SJSA1 (cell line): ENCODE measurements at regions not wholly inside any gene's neighbourhood (a gene's known extent, or its start where the extent isn't known, plus 50 kb on each side); places are given as distances from the start of the nearest gene placed in this dataset.

Experiments used
- DNase-seq, 2 experiments: peaks; one replicate each; pipeline ENCODE4 v3.0.0-alpha.2; 2015 to 2020; ENCODE audit warnings: low spot score in 2 of 2, low read depth in 1 of 2
- H3K27ac ChIP-seq: fragments of 250-450 bp; sonication (Bioruptor Pico); 2 replicates; pipeline ENCODE4 v1.5.1; 2020; ENCODE audit warnings: mild to moderate bottlenecking, moderate library complexity
- H3K27me3 ChIP-seq: fragments of 250-450 bp; sonication (Bioruptor Pico); replicated peaks from 2 replicates; pipeline ENCODE4 v1.5.1; 2020; ENCODE audit warnings: mild to moderate bottlenecking, moderate library complexity
- H3K36me3 ChIP-seq: fragments of 250-450 bp; sonication (Bioruptor Pico); 2 replicates; pipeline ENCODE4 v1.5.1; 2020; ENCODE audit warnings: mild to moderate bottlenecking
- H3K4me1 ChIP-seq: fragments of 250-450 bp; sonication (Bioruptor Pico); replicated peaks from 2 replicates; pipeline ENCODE4 v1.6.1; 2021; ENCODE audit warnings: mild to moderate bottlenecking
- H3K4me3 ChIP-seq: fragments of 250-450 bp; sonication (Bioruptor Pico); 2 replicates; pipeline ENCODE4 v1.5.1; 2020; ENCODE audit warnings: mild to moderate bottlenecking
- H3K9me3 ChIP-seq: fragments of 250-450 bp; sonication (Bioruptor Pico); replicated peaks from 2 replicates; pipeline ENCODE4 v1.5.1; 2020; ENCODE audit warnings: mild to moderate bottlenecking

GRCh38 chr5:60386436-60387050, 313.4 kb downstream of the DEPDC1B start:
- no peak for DNase-seq
- H3K36me3 ChIP-seq, result no peaks in the 10 kb centered on the region
- H3K27me3 ChIP-seq, result no peaks in the 10 kb centered on the region
- H3K9me3 ChIP-seq, result no peaks in the 10 kb centered on the region
- no peak overlapping the region for H3K4me3 ChIP-seq
- H3K4me1 ChIP-seq, result no peaks in the 10 kb centered on the region
- H3K27ac ChIP-seq, result no peak overlapping the region

DNA sequence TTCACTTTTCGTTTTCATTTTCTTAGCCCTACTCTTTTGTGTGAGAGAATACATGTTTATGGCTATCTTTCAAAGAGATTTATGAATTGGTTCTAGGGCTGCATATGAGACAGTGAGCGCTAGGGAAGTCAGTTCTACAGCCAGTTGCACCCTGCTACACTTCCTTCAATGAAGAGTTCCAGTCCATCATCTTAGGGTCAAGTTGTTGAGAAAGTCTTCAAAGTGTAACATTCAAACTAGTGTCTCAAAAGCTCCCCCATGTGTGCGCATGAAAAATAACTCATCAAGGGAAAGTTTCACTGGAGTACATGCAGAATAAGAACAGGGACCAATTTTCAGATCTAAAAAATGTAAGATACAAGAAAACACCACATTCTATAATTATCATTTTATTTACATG, 317.2 kb downstream of the DEPDC1B start:
- Histone ChIP-seq H3K36me3 (no peaks in the 10 kb centered on the region), H3K27me3 (no peaks in the 10 kb centered on the region), H3K4me1 (no peaks in the 10 kb centered on the region), H3K27ac (no peak overlapping the region), H3K4me3 (no peak overlapping the region), H3K9me3 (no peaks in the 10 kb centered on the region)
- DNase-seq, result peak in 1 of 2 experiments; percentile 1

DNA sequence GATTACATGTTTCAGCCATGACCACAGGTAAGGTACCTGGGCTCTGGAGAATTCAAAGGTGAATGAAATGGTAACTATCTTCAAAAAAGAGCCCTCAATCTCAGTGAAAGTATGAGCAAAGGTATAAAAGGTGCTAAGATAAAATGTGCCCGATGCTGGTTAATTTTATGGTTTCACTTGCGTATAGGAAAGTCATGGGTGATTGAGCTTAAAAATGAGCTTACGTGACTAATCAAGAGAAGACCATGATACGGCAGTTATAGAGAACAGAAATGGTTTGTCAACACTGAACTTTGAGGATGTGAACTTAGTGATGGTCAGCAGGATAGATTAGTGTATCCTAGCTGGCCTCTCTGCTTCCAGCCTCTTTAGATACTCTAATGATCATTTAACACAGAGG, 320.1 kb downstream of the DEPDC1B start:
- Histone ChIP-seq H3K9me3 (no peaks in the 10 kb centered on the region), H3K4me1 (no peaks in the 10 kb centered on the region), H3K27me3 (no peaks in the 10 kb centered on the region), H3K36me3 (no peaks in the 10 kb centered on the region), H3K27ac (no peak overlapping the region), H3K4me3 (no peak overlapping the region)
- no peak for DNase-seq

GRCh38 chr5:60377826-60378225, 322.1 kb downstream of the DEPDC1B start:
- H3K4me3 ChIP-seq, result no peak overlapping the region
- DNase-seq, result no peak
- H3K27me3 ChIP-seq, result no peaks in the 10 kb centered on the region
- H3K27ac ChIP-seq, result no peak overlapping the region
- H3K4me1 ChIP-seq, result no peaks in the 10 kb centered on the region
- no peaks in the 10 kb centered on the region for H3K36me3 ChIP-seq
- no peaks in the 10 kb centered on the region for H3K9me3 ChIP-seq

- no peak for DNase-seq
- H3K4me1 ChIP-seq, result no peaks in the 10 kb centered on the region
- no peaks in the 10 kb centered on the region for H3K9me3 ChIP-seq
- no peaks in the 10 kb centered on the region for H3K27me3 ChIP-seq
- H3K27ac ChIP-seq, result no peak overlapping the region
- no peak overlapping the region for H3K4me3 ChIP-seq
- no peaks in the 10 kb centered on the region for H3K36me3 ChIP-seq
These were observed 323.1 kb downstream of the DEPDC1B start for GRCh38 chr5:60376860-60377259.

- Histone ChIP-seq H3K36me3 (no peaks in the 10 kb centered on the region), H3K27ac (no peak overlapping the region), H3K4me3 (no peak overlapping the region), H3K9me3 (no peaks in the 10 kb centered on the region), H3K4me1 (no peaks in the 10 kb centered on the region), H3K27me3 (no peaks in the 10 kb centered on the region)
- DNase-seq, result no peak
These were observed 325.6 kb downstream of the DEPDC1B start for GRCh38 chr5:60374409-60374808.

DNA sequence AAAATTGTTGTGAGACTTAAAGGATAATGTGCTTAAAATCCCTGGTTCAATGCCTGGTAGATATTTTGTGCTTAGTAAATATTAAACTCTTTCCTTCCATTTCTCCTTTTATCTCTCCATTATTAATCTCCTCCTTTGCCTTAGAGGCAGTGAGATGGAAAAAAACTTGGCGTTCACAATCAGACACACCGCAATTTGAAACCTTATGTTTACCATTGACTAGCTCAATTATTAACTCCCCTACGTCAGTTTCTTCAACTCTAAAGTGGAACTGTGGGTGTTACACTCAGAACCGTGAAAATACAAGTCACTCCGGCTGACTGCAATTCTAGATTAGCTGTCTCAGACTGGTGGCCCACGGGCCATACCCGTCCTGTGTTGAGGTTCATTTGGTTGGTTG, 327.2 kb downstream of the DEPDC1B start:
- no peak for DNase-seq
- H3K4me3 ChIP-seq, result no peak overlapping the region
- no peak overlapping the region for H3K27ac ChIP-seq
- no peaks in the 10 kb centered on the region for H3K27me3 ChIP-seq
- H3K4me1 ChIP-seq, result no peaks in the 10 kb centered on the region
- H3K36me3 ChIP-seq, result no peaks in the 10 kb centered on the region
- no peaks in the 10 kb centered on the region for H3K9me3 ChIP-seq

- H3K9me3 ChIP-seq, result no peaks in the 10 kb centered on the region
- no peak overlapping the region for H3K27ac ChIP-seq
- H3K36me3 ChIP-seq, result no peaks in the 10 kb centered on the region
- no peak for DNase-seq
- H3K4me3 ChIP-seq, result no peak overlapping the region
- no peaks in the 10 kb centered on the region for H3K27me3 ChIP-seq
- H3K4me1 ChIP-seq, result no peaks in the 10 kb centered on the region
These were observed 328.9 kb downstream of the DEPDC1B start for GRCh38 chr5:60371065-60371464.

- H3K4me3 ChIP-seq, result no peak overlapping the region
- no peaks in the 10 kb centered on the region for H3K27me3 ChIP-seq
- H3K36me3 ChIP-seq, result no peaks in the 10 kb centered on the region
- H3K9me3 ChIP-seq, result no peaks in the 10 kb centered on the region
- no peak for DNase-seq
- H3K4me1 ChIP-seq, result no peaks in the 10 kb centered on the region
- H3K27ac ChIP-seq, result no peak overlapping the region
These were observed 329.5 kb downstream of the DEPDC1B start for GRCh38 chr5:60370508-60370907.

GRCh38 chr5:60369391-60369790, 330.6 kb downstream of the DEPDC1B start:
- no peaks in the 10 kb centered on the region for H3K27me3 ChIP-seq
- no peak overlapping the region for H3K4me3 ChIP-seq
- no peaks in the 10 kb centered on the region for H3K36me3 ChIP-seq
- no peak overlapping the region for H3K27ac ChIP-seq
- H3K4me1 ChIP-seq, result no peaks in the 10 kb centered on the region
- no peak for DNase-seq
- no peaks in the 10 kb centered on the region for H3K9me3 ChIP-seq

DNA sequence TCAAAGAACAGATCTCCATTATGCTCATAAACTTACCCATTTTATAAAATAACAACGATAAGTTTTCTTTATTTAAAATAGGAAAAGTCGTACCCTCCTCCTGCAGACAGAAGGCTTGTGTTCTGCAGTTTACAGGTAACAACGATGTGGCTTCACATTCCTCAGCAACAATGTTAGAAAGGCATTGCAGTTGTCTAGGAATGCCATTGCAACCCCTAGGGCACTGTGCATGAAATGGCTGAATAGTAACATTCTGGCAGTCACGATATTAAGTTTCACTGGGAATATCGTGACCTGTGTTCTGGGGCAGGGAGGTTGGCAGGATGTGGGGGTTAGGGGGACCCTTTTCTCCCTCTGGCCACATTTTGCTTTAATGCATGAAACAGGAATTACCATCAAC, 331.9 kb downstream of the DEPDC1B start:
- Histone ChIP-seq H3K36me3 (no peaks in the 10 kb centered on the region), H3K27me3 (no peaks in the 10 kb centered on the region), H3K4me1 (no peaks in the 10 kb centered on the region), H3K9me3 (no peaks in the 10 kb centered on the region), H3K27ac (no peak overlapping the region), H3K4me3 (no peak overlapping the region)
- no peak for DNase-seq

- H3K9me3 ChIP-seq, result no peaks in the 10 kb centered on the region
- H3K36me3 ChIP-seq, result no peaks in the 10 kb centered on the region
- H3K27me3 ChIP-seq, result no peaks in the 10 kb centered on the region
- H3K27ac ChIP-seq, result no peak overlapping the region
- no peak overlapping the region for H3K4me3 ChIP-seq
- no peaks in the 10 kb centered on the region for H3K4me1 ChIP-seq
- DNase-seq, result no peak
These were observed 333.5 kb downstream of the DEPDC1B start for GRCh38 chr5:60366489-60366888.

DNA sequence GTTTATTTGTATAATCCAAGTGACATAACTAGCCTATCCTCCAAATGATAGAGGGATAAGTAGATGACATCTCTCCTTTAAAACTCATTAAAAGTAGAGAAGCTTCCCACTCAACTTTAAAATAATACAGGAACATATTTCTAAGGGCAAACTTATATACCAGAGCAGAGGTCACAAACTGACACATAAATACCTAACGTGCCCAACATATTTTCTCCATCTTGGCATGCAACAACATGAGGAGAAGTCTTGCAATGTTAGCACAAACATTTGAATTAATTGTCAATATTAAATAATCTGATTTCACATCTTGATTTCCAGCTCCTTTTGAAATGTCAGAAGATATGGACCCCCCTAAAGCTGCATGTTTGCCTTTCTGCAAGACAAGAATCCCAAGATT, 335.0 kb downstream of the DEPDC1B start:
- no peak overlapping the region for H3K27ac ChIP-seq
- no peaks in the 10 kb centered on the region for H3K9me3 ChIP-seq
- DNase-seq, result no peak
- no peaks in the 10 kb centered on the region for H3K4me1 ChIP-seq
- H3K4me3 ChIP-seq, result no peak overlapping the region
- no peaks in the 10 kb centered on the region for H3K27me3 ChIP-seq
- H3K36me3 ChIP-seq, result no peaks in the 10 kb centered on the region

GRCh38 chr5:60362158-60362557, 337.8 kb downstream of the DEPDC1B start:
- DNase-seq, result no peak
- H3K27ac ChIP-seq, result no peak overlapping the region
- no peak overlapping the region for H3K4me3 ChIP-seq
- no peaks in the 10 kb centered on the region for H3K9me3 ChIP-seq
- H3K36me3 ChIP-seq, result no peaks in the 10 kb centered on the region
- H3K4me1 ChIP-seq, result no peaks in the 10 kb centered on the region
- H3K27me3 ChIP-seq, result no peaks in the 10 kb centered on the region

DNA sequence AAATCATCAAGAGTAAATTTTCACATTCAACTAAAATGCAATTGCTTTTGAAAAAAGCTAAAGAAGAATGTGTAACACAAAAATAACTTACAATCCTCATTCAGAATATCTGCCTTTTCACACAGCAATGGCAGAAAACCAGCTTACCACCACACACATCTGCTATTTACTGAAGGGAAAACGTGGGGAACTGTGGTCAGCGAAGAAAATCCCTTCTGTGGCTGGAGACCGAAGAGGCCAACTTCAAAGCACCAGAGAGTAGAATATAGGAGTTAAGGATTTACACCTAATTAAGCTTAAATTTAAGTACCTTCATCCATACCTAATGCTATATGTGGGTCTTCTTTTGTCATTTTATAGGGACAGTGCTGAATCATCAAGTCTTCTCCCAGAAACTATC, 339.6 kb downstream of the DEPDC1B start:
- H3K4me3 ChIP-seq, result no peak overlapping the region
- no peak for DNase-seq
- no peaks in the 10 kb centered on the region for H3K36me3 ChIP-seq
- no peaks in the 10 kb centered on the region for H3K4me1 ChIP-seq
- H3K27ac ChIP-seq, result no peak overlapping the region
- H3K9me3 ChIP-seq, result no peaks in the 10 kb centered on the region
- H3K27me3 ChIP-seq, result no peaks in the 10 kb centered on the region; the same call in 1 of the 2 replicates
